ENCODE measurements at regions not wholly inside any gene's neighbourhood (a gene's known extent, or its start where the extent isn't known, plus 50 kb on each side); places are given as distances from the start of the nearest gene placed in this dataset.

DNA sequence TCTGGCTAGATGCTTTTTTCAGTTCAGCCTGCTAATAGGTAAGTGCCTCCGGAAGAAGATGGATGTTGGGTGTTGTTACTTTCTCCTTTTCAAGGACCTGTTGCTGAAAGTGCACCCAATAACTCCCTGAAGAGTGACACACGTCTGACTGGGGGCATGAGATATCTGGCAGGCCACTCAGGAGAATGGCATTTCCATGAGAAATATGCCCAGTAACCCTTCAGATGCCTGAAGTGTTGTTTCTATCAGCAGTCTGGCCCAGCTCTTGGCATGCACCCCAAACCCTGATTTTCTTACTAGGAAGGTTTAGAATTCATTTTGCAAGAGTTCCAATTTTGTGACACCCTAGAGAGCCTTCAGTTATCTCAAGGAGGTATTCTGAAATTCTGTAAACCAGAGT is 71.5 kb downstream of the ARHGAP35 start:
- Histone ChIP-seq H3K4me1 (ENCODE audit: control insufficient read depth, insufficient read depth, low read length) (peaks cover 49% of the 10 kb centered on the region), H3K9me3 (ENCODE audit: control insufficient read depth, insufficient read depth, low read depth, low read length) (no peaks in the 10 kb centered on the region), H3K36me3 (ENCODE audit: control insufficient read depth, insufficient read depth, low read length) (no peaks in the 10 kb centered on the region), H3K27me3 (ENCODE audit: control insufficient read depth, insufficient read depth, low read length) (no peaks in the 10 kb centered on the region), H3K27ac (ENCODE audit: low read length) (peak overlapping the region; percentile 51; the same call in 1 of the 2 replicates), H3K4me3 (ENCODE audit: low read depth in 2 of 2, low read length in 2 of 2) (no peak overlapping the region)
- in situ Hi-C loops (cut with HindIII; ENCODE audit: low pct_unique_long_range_greater_than_20kb, low sequenced_read_pairs), result no loop called here
- ChIA-PET CTCF (no interaction called here), POLR2A (interaction anchor here (1.0 kb wide), 1 partner anchor 44 kb away, joined by 3 read pairs; no protein-coding TSS in a partner anchor)
- intact Hi-C loops (cut with micrococcal nuclease; ENCODE audit: unreplicated experiment), result no loop called here
- TF ChIP-seq SIN3A (IDR thresholded peaks at IDR 0.05; ENCODE audit: borderline replicate concordance, insufficient read depth, low read depth, low read length) (no peak), POLR2AphosphoS5 (IDR thresholded peaks at IDR 0.05; ENCODE audit: low read depth, low read length) (no peak), TCF7L2 (IDR thresholded peaks at IDR 0.05; ENCODE audit: low read depth, low read length) (no peak)
- TF ChIP-seq, protein P1, sequence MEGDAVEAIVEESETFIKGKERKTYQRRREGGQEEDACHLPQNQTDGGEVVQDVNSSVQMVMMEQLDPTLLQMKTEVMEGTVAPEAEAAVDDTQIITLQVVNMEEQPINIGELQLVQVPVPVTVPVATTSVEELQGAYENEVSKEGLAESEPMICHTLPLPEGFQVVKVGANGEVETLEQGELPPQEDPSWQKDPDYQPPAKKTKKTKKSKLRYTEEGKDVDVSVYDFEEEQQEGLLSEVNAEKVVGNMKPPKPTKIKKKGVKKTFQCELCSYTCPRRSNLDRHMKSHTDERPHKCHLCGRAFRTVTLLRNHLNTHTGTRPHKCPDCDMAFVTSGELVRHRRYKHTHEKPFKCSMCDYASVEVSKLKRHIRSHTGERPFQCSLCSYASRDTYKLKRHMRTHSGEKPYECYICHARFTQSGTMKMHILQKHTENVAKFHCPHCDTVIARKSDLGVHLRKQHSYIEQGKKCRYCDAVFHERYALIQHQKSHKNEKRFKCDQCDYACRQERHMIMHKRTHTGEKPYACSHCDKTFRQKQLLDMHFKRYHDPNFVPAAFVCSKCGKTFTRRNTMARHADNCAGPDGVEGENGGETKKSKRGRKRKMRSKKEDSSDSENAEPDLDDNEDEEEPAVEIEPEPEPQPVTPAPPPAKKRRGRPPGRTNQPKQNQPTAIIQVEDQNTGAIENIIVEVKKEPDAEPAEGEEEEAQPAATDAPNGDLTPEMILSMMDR (IDR thresholded peaks at IDR 0.05), result no peak
- TF ChIP-seq, protein P2, sequence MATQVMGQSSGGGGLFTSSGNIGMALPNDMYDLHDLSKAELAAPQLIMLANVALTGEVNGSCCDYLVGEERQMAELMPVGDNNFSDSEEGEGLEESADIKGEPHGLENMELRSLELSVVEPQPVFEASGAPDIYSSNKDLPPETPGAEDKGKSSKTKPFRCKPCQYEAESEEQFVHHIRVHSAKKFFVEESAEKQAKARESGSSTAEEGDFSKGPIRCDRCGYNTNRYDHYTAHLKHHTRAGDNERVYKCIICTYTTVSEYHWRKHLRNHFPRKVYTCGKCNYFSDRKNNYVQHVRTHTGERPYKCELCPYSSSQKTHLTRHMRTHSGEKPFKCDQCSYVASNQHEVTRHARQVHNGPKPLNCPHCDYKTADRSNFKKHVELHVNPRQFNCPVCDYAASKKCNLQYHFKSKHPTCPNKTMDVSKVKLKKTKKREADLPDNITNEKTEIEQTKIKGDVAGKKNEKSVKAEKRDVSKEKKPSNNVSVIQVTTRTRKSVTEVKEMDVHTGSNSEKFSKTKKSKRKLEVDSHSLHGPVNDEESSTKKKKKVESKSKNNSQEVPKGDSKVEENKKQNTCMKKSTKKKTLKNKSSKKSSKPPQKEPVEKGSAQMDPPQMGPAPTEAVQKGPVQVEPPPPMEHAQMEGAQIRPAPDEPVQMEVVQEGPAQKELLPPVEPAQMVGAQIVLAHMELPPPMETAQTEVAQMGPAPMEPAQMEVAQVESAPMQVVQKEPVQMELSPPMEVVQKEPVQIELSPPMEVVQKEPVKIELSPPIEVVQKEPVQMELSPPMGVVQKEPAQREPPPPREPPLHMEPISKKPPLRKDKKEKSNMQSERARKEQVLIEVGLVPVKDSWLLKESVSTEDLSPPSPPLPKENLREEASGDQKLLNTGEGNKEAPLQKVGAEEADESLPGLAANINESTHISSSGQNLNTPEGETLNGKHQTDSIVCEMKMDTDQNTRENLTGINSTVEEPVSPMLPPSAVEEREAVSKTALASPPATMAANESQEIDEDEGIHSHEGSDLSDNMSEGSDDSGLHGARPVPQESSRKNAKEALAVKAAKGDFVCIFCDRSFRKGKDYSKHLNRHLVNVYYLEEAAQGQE (IDR thresholded peaks at IDR 0.05; ENCODE audit: insufficient read depth in 1 of 2, low read depth in 2 of 2, low read length in 1 of 2), result no peak
- ATAC-seq, result peak; percentile 77
- BruUV-seq (replicated peaks), result no TSS peak
- no peak for DNase-seq (ENCODE audit: low read depth, low spot score)

DNA sequence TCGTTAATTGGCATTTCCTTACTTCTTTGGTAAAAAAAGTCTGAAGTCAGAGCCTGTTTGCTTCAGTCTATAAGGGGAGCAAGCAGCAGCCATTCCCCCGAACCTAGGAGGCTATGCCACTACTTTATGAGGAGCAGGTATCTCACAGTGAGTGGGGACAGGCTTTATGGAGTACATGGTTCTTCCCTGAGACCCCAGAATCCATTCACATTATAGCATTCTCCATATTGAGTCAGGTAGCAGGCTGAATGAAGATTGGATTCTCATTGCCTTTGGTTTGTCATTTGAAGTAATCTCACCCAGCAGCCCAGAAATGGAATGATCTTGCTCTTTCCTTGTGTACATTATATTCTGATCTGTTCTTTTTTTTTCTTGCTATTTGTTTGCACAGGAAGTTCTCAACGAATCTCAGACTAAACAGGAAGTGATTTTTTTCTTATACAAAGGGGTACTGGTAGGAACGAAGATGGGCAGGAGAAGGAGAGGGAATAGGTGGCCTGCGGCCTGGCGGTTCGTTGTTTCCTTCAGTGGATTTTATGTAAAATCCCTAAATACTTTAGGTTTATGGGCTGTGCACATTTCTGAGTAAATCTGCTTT is 74.4 kb downstream of the ARHGAP35 start:
- ChIA-PET POLR2A (no interaction called here), CTCF (no interaction called here)
- no TSS peak for BruUV-seq (replicated peaks)
- H3K36me3 ChIP-seq (ENCODE audit: control insufficient read depth, insufficient read depth, low read length), result no peaks in the 10 kb centered on the region
- in situ Hi-C loops (cut with HindIII; ENCODE audit: low pct_unique_long_range_greater_than_20kb, low sequenced_read_pairs) (no loop called here), intact Hi-C loops (cut with micrococcal nuclease; ENCODE audit: unreplicated experiment) (no loop called here)
- no peaks in the 10 kb centered on the region for H3K27me3 ChIP-seq (ENCODE audit: control insufficient read depth, insufficient read depth, low read length)
- peaks cover 39% of the 10 kb centered on the region for H3K4me1 ChIP-seq (ENCODE audit: control insufficient read depth, insufficient read depth, low read length)
- ATAC-seq, result no peak
- H3K9me3 ChIP-seq (ENCODE audit: control insufficient read depth, insufficient read depth, low read depth, low read length), result no peaks in the 10 kb centered on the region
- TF ChIP-seq, protein P2 (IDR thresholded peaks at IDR 0.05; ENCODE audit: insufficient read depth in 1 of 2, low read depth in 2 of 2, low read length in 1 of 2), result no peak
- TF ChIP-seq POLR2AphosphoS5 (IDR thresholded peaks at IDR 0.05; ENCODE audit: low read depth, low read length), result no peak
- TF ChIP-seq, protein P1 (IDR thresholded peaks at IDR 0.05), result no peak
- TF ChIP-seq SIN3A (IDR thresholded peaks at IDR 0.05; ENCODE audit: borderline replicate concordance, insufficient read depth, low read depth, low read length), result no peak
- no peak for TF ChIP-seq TCF7L2 (IDR thresholded peaks at IDR 0.05; ENCODE audit: low read depth, low read length)
- DNase-seq (ENCODE audit: low read depth, low spot score), result no peak
- peak overlapping the region; percentile 70 for H3K27ac ChIP-seq (ENCODE audit: low read length)
- H3K4me3 ChIP-seq (ENCODE audit: low read depth in 2 of 2, low read length in 2 of 2), result no peak overlapping the region
